GM18505 (cell line): ENCODE measurements at regions not wholly inside any gene's neighbourhood (a gene's known extent, or its start where the extent isn't known, plus 50 kb on each side); places are given as distances from the start of the nearest gene placed in this dataset.

Source experiments
- ATAC-seq: cut with Tn5 transposase; IDR thresholded peaks from one replicate; pipeline ENCODE4 v1.9.1; 2021; ENCODE audit not compliant: unreplicated experiment
- POLR2A ChIP-seq: IDR thresholded peaks from 4 replicates; pipeline ENCODE4 v1.6.1; 2011; ENCODE audit warnings: borderline replicate concordance; ENCODE audit not compliant: insufficient read depth, insufficient read length; ENCODE audit errors: extremely low read depth

GRCh38 chr15:69535101-69535638, 82.6 kb downstream of the RPLP1 start:
- no peak for ATAC-seq

GRCh38 chr15:69535998-69536397, 83.4 kb downstream of the RPLP1 start:
- no peak for TF ChIP-seq POLR2A
- no peak for ATAC-seq

More at GRCh38 chr15:69535101-69535638, 82.6 kb downstream of the RPLP1 start:
- TF ChIP-seq POLR2A, result no peak

GRCh38 chr15:69536726-69537512, 84.3 kb downstream of the RPLP1 start:
- TF ChIP-seq POLR2A, result no peak
- no peak for ATAC-seq

- ATAC-seq, result no peak
- TF ChIP-seq POLR2A, result no peak
These were observed 85.3 kb downstream of the RPLP1 start for GRCh38 chr15:69537901-69538300.

- TF ChIP-seq POLR2A, result no peak
- no peak for ATAC-seq
These were observed 85.8 kb downstream of the RPLP1 start for GRCh38 chr15:69538379-69538778.

DNA sequence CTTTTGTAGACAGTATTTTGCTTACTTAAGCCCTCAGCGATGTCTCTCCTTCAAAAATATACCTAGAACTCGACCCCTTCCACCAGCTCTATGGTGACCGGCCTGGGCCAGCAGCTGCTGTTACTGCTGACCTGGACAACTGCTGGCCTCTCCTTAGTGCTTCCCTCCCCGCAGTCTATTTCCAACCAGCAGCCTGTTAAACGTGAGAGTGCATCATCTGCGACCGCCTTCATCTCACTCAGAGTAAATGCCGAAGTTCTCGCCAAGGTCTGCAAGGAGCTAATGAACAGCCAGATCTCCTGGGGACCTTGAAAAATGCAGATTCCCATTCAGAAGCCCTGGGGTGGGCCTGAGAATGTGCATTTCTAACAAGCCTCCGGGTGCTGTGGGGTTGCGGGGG, 86.7 kb downstream of the RPLP1 start:
- TF ChIP-seq POLR2A, result no peak
- ATAC-seq, result no peak

- no peak for ATAC-seq
- TF ChIP-seq POLR2A, result no peak
These were observed 88.0 kb downstream of the RPLP1 start for GRCh38 chr15:69540622-69541021.

DNA sequence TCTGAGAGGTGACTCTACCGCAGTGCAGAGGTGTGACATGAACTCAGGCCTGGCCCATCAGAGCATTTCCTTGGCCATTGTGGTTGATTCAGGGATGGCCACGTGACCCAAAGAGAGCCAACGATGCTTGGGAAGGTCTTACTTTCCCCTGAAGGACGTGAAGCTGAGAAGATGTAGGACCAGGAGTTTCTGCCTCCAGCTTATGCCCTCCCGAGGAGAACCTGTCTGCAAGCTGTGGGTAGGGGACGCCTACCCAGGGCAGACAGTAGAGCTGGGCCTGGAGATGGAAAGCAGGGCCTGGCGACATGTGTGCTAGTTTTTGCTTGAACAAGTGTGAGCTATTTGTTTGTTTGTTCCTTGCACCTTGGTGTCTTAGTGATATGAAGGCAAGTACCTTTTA, 89.4 kb downstream of the RPLP1 start:
- no peak for ATAC-seq
- TF ChIP-seq POLR2A, result no peak

DNA sequence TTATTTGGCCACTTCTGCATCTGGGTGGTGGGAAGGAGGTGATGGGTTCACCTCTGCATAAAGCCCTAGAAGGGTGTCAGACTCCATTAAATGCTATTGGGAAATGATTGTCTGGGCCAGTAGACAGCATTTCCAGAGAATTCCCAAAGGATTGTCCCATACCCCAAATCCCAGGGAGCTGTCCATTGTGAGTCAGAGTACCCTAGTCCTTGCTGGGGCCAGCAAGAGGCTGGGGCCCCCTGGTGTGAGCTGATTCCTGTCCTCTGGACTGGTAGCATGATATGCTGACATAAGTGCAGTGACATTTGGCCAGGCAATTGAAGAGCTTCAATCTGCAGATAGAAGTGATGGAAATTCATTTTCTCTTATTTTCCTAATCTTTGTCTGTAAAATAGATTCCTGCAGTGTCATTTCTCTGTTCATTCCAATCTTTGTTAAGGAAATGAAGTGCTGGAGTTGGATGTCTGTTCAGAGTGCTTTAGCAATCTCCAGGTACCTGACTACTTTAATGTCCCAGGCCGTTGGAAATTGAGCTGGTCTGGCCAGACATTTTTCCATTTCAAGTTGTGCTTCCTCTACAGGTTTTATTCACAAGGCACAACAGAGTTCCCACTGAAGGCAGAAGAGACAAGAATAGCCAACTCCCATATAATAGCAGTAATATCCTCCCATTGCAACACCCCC, 91.2 kb downstream of the RPLP1 start:
- no peak for TF ChIP-seq POLR2A
- no peak for ATAC-seq

DNA sequence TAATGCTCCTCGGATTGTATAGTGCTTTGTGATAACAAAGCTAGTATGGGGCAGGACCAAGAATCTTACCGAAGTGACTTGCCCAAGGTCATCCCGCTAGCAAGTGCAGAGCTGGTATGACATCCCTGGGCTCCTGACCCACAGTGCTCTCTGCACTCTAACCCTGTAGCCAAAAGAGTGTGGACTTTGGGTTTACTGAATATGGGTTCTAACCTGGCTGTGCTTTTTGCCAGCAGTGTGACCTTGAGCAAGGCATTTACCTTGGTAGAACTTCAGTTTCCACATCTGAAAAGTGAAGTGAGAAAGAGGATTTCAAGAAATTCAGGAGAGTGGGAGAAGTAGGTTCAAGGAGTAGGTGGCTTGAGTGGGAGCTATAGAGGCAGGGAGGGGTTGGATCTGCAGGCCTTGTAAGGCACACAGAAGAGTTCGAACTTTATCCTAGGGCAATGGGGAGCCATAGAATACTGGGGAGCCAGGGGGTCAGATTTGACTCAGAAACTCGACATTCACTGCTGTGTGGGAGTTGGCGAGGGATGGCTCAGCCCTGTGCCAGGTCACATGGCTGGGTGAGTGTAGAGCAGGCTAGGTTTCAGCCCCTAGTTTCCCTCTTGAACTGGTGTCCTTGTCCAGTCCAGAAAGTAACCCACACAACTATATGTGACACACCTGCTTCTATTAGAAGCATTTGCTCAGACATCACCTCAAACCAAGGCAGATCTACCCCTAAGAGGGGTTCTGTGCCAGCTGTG, 91.9 kb downstream of the RPLP1 start:
- ATAC-seq, result no peak
- no peak for TF ChIP-seq POLR2A

DNA sequence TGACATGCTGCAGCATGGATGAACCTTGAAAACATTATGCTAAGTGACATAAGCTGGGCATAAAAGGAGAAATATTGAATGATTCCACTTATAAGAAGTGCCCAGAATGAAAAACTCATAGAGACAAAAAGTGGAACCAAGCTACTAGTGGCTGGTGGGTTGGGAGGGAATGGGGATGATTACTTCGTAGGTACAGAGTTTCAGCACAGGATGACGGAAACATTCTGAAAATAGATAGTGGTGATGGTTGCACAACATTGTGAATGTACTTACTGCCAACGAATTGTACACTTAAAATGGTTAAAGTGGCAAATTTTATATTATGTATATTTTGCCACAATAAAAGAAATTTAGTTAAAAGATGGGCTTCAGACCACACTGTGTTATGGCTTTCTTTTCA, 93.6 kb downstream of the RPLP1 start:
- no peak for TF ChIP-seq POLR2A
- ATAC-seq, result no peak

- ATAC-seq, result no peak
- TF ChIP-seq POLR2A, result no peak
These were observed 96.0 kb downstream of the RPLP1 start for GRCh38 chr15:69548395-69549180.
